ENCODE measurements at regions not wholly inside any gene's neighbourhood (a gene's known extent, or its start where the extent isn't known, plus 50 kb on each side); places are given as distances from the start of the nearest gene placed in this dataset.
A peak's percentile ranks its signal among the peaks of the same experiment; 100 is the strongest.

DNA sequence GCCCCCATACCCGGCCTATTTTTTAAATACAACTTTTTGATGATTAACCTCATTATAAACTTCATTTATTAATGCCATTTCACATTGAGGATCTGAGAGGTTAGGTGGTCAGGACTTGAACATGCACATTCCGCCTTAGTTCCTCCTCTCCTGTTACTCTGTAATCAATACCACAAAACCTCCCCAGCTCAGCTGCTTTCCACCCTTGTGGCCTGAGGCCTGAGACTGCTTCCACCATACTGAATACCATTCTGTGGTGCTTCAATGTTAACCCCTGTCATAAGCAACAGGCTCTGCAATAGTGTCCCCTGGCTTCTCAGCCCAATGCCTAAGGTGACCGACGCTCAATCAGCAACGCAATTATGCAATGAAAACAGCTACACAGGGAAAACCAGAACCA lies 405.4 kb downstream of the ETS1 start:
- H3K27me3 ChIP-seq (ENCODE audit: insufficient read depth, low read length) = no peaks in the 10 kb centered on the region
- H3K9me3 Mint-ChIP-seq (ENCODE audit: unreplicated experiment) = peaks cover 13% of the 10 kb centered on the region
- peaks cover 13% of the 10 kb centered on the region for H3K4me1 ChIP-seq (ENCODE audit: insufficient read depth, low read length)
- H3K4me2 ChIP-seq (ENCODE audit: low read length) = no peak overlapping the region
- H3K27ac ChIP-seq (ENCODE audit: low read depth, low read length) = no peak overlapping the region
- H3K36me3 ChIP-seq (ENCODE audit: insufficient read depth, low read length) = no peaks in the 10 kb centered on the region
- H3K36me3 Mint-ChIP-seq (ENCODE audit: low read depth, unreplicated experiment) = no peaks in the 10 kb centered on the region
- no peaks in the 10 kb centered on the region for H4K20me1 ChIP-seq (ENCODE audit: insufficient read depth, low read length)
- H2AFZ ChIP-seq (ENCODE audit: low read depth, low read length) = no peak overlapping the region
- no peak overlapping the region for H3K27ac Mint-ChIP-seq (ENCODE audit: unreplicated experiment)
- FAIRE-seq (no peak), DNase-seq (ENCODE audit: low read depth) (no peak)
- no peaks in the 10 kb centered on the region for H3K27me3 Mint-ChIP-seq (ENCODE audit: low read depth, unreplicated experiment)
- no peak overlapping the region for H3K9ac ChIP-seq (ENCODE audit: low read length)
- H3K9me3 ChIP-seq (ENCODE audit: insufficient read depth, low read depth, low read length) = no peaks in the 10 kb centered on the region
- no peak overlapping the region for H3K4me3 Mint-ChIP-seq (ENCODE audit: unreplicated experiment)
- peaks cover 13% of the 10 kb centered on the region for H3K4me1 Mint-ChIP-seq (ENCODE audit: low read depth, unreplicated experiment)
- H3K4me3 ChIP-seq (ENCODE audit: insufficient read depth, low read depth, low read length) = no peak overlapping the region
- H3K79me2 ChIP-seq (ENCODE audit: insufficient read depth, low read length) = no peaks in the 10 kb centered on the region
- TF ChIP-seq EZH2 (IDR thresholded peaks at IDR 0.05; ENCODE audit: insufficient read depth, low read length) = no peak
- TF ChIP-seq, protein P1, sequence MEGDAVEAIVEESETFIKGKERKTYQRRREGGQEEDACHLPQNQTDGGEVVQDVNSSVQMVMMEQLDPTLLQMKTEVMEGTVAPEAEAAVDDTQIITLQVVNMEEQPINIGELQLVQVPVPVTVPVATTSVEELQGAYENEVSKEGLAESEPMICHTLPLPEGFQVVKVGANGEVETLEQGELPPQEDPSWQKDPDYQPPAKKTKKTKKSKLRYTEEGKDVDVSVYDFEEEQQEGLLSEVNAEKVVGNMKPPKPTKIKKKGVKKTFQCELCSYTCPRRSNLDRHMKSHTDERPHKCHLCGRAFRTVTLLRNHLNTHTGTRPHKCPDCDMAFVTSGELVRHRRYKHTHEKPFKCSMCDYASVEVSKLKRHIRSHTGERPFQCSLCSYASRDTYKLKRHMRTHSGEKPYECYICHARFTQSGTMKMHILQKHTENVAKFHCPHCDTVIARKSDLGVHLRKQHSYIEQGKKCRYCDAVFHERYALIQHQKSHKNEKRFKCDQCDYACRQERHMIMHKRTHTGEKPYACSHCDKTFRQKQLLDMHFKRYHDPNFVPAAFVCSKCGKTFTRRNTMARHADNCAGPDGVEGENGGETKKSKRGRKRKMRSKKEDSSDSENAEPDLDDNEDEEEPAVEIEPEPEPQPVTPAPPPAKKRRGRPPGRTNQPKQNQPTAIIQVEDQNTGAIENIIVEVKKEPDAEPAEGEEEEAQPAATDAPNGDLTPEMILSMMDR (IDR thresholded peaks at IDR 0.05; ENCODE audit: insufficient read depth, low read depth, low read length) = no peak

GRCh38 chr11:128181088-128181480 lies 406.3 kb downstream of the ETS1 start:
- Histone ChIP-seq H3K27me3 (ENCODE audit: insufficient read depth, low read length) (no peaks in the 10 kb centered on the region), H3K4me3 (ENCODE audit: insufficient read depth, low read depth, low read length) (no peak overlapping the region), H3K36me3 (ENCODE audit: insufficient read depth, low read length) (no peaks in the 10 kb centered on the region), H3K79me2 (ENCODE audit: insufficient read depth, low read length) (no peaks in the 10 kb centered on the region), H3K9ac (ENCODE audit: low read length) (peak overlapping the region; percentile 2), H3K4me1 (ENCODE audit: insufficient read depth, low read length) (peaks cover 13% of the 10 kb centered on the region), H2AFZ (ENCODE audit: low read depth, low read length) (peak overlapping the region; percentile 59), H4K20me1 (ENCODE audit: insufficient read depth, low read length) (no peaks in the 10 kb centered on the region), H3K27ac (ENCODE audit: low read depth, low read length) (peak overlapping the region; percentile 67), H3K9me3 (ENCODE audit: insufficient read depth, low read depth, low read length) (no peaks in the 10 kb centered on the region), H3K4me2 (ENCODE audit: low read length) (peak overlapping the region; percentile 47)
- FAIRE-seq = no peak
- H3K27me3 Mint-ChIP-seq (ENCODE audit: low read depth, unreplicated experiment) = no peaks in the 10 kb centered on the region
- no peak overlapping the region for H3K4me3 Mint-ChIP-seq (ENCODE audit: unreplicated experiment)
- H3K9me3 Mint-ChIP-seq (ENCODE audit: unreplicated experiment) = peaks cover 10% of the 10 kb centered on the region
- H3K27ac Mint-ChIP-seq (ENCODE audit: unreplicated experiment) = peak overlapping the region; percentile 5
- TF ChIP-seq, protein P1 (IDR thresholded peaks at IDR 0.05; ENCODE audit: insufficient read depth, low read depth, low read length) = no peak
- no peak for TF ChIP-seq EZH2 (IDR thresholded peaks at IDR 0.05; ENCODE audit: insufficient read depth, low read length)
- H3K36me3 Mint-ChIP-seq (ENCODE audit: low read depth, unreplicated experiment) = no peaks in the 10 kb centered on the region
- no peak for DNase-seq (ENCODE audit: low read depth)
- peaks cover 13% of the 10 kb centered on the region for H3K4me1 Mint-ChIP-seq (ENCODE audit: low read depth, unreplicated experiment)

DNA sequence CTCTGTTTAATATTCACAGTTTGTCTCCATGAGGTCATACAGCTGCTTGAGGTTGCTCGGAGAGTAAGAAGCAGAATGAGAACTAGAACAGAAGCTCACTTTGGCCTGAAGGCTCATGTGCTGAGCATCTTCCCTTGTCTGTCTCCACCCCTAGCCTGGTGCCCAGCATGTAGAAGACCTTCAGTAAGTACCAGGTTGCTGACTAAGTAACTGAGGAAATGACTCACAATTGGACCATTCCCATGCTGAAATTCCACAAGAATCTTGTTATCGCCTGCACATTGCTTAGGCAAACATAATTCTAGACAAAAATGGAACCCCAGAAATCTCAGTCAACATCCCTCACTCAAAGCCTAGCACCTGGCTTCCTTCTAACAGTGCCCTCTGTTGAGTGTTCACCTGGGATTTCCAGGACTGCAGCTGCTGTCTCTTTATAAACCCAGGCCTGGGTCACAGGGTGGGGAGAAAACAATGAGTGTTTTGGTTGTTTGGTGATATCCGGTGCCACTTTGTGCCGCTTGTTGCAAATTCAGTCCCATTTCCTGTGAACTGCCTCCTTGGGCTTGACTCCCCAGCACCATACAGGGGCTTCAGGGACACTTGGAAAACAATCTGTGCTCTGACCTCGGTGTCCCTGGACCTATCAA lies 406.8 kb downstream of the ETS1 start:
- Histone ChIP-seq H3K4me1 (ENCODE audit: insufficient read depth, low read length) (peaks cover 13% of the 10 kb centered on the region), H3K27me3 (ENCODE audit: insufficient read depth, low read length) (no peaks in the 10 kb centered on the region), H3K27ac (ENCODE audit: low read depth, low read length) (peak overlapping the region; percentile 67), H3K9me3 (ENCODE audit: insufficient read depth, low read depth, low read length) (no peaks in the 10 kb centered on the region), H3K4me2 (ENCODE audit: low read length) (peak overlapping the region; percentile 47), H4K20me1 (ENCODE audit: insufficient read depth, low read length) (no peaks in the 10 kb centered on the region), H3K79me2 (ENCODE audit: insufficient read depth, low read length) (no peaks in the 10 kb centered on the region), H3K36me3 (ENCODE audit: insufficient read depth, low read length) (no peaks in the 10 kb centered on the region), H3K9ac (ENCODE audit: low read length) (peak overlapping the region; percentile 2), H2AFZ (ENCODE audit: low read depth, low read length) (peak overlapping the region; percentile 59), H3K4me3 (ENCODE audit: insufficient read depth, low read depth, low read length) (no peak overlapping the region)
- H3K4me1 Mint-ChIP-seq (ENCODE audit: low read depth, unreplicated experiment) = peaks cover 13% of the 10 kb centered on the region
- DNase-seq (ENCODE audit: low read depth) (peak; percentile 93), FAIRE-seq (peak; percentile 97)
- TF ChIP-seq, protein P1 (IDR thresholded peaks at IDR 0.05; ENCODE audit: insufficient read depth, low read depth, low read length) = no peak
- TF ChIP-seq EZH2 (IDR thresholded peaks at IDR 0.05; ENCODE audit: insufficient read depth, low read length) = no peak
- no peaks in the 10 kb centered on the region for H3K27me3 Mint-ChIP-seq (ENCODE audit: low read depth, unreplicated experiment)
- H3K4me3 Mint-ChIP-seq (ENCODE audit: unreplicated experiment) = no peak overlapping the region
- peak overlapping the region; percentile 5 for H3K27ac Mint-ChIP-seq (ENCODE audit: unreplicated experiment)
- no peaks in the 10 kb centered on the region for H3K36me3 Mint-ChIP-seq (ENCODE audit: low read depth, unreplicated experiment)
- peaks cover 6% of the 10 kb centered on the region for H3K9me3 Mint-ChIP-seq (ENCODE audit: unreplicated experiment)

All from astrocyte (in vitro differentiated cells and primary cell).